PC-3 (cell line): ENCODE measurements at regions not wholly inside any gene's neighbourhood (a gene's known extent, or its start where the extent isn't known, plus 50 kb on each side); places are given as distances from the start of the nearest gene placed in this dataset.

ENCODE experiments used
- CTCF ChIP-seq: fragments of 300-600 bp; sonication (generic); conservative IDR thresholded peaks from 2 replicates; pipeline ENCODE4 v1.5.1; 2017; ENCODE audit warnings: antibody characterized with exemption, low read depth, mild to moderate bottlenecking, low read length
- EZH2 ChIP-seq: fragments of 300-600 bp; sonication (generic); IDR thresholded peaks from one replicate; pipeline ENCODE4 v1.6.1; 2017; ENCODE audit warnings: antibody characterized with exemption, mild to moderate bottlenecking, low read length; ENCODE audit not compliant: unreplicated experiment

GRCh38 chr10:123391275-123392028, 237.2 kb downstream of the BUB3 start:
- TF ChIP-seq CTCF = no peak
- TF ChIP-seq EZH2 = no peak
